Upper lobe of left lung (tissue), 6 donors: ENCODE measurements at regions not wholly inside any gene's neighbourhood (a gene's known extent, or its start where the extent isn't known, plus 50 kb on each side); places are given as distances from the start of the nearest gene placed in this dataset.

Experiments
- ATAC-seq, 2 donors: fragments of 200-7000 bp; cut with Tn5 transposase; one replicate each; pipeline ENCODE4 v1.9.1; 2022; ENCODE audit warnings: mild to moderate bottlenecking in 2 of 2, moderate library complexity in 2 of 2; ENCODE audit not compliant: low FRiP score in 2 of 2
- DNase-seq, 2 donors: peaks; one replicate each; pipeline ENCODE4 v3.0.0-alpha.2; 2019 to 2020
- H3K27ac ChIP-seq, 4 donors: fragments of 200-600 bp; sonication (generic); one replicate each; pipeline ENCODE4 v1.5.1; 2016 to 2019
- H3K27me3 ChIP-seq, 4 donors: fragments of 200-600 bp; sonication (generic); one replicate each; pipeline ENCODE4 v1.5.1; 2017 to 2019
- H3K36me3 ChIP-seq, 4 donors: fragments of 200-600 bp; sonication (generic); one replicate each; pipeline ENCODE4 v1.5.1; 2016 to 2019
- H3K4me1 ChIP-seq, 4 donors: fragments of 200-600 bp; sonication (generic); one replicate each; pipeline ENCODE4 v1.5.1; 2018 to 2019
- H3K4me3 ChIP-seq, 4 donors: fragments of 200-600 bp; sonication (generic); one replicate each; pipeline ENCODE4 v1.5.1; 2017 to 2019; ENCODE audit warnings: mild to moderate bottlenecking in 2 of 4, moderate library complexity in 1 of 4
- H3K9me3 ChIP-seq, 4 donors: fragments of 200-600 bp; sonication (generic); one replicate each; pipeline ENCODE4 v1.5.1; 2018 to 2019
- EP300 ChIP-seq, 4 donors: sonication (generic); formaldehyde crosslinking; IDR thresholded peaks; one replicate each; pipeline ENCODE4 v1.5.1; 2017; ENCODE audit warnings: antibody characterized with exemption in 4 of 4, control low read depth in 2 of 4
- POLR2A ChIP-seq, 4 donors: fragments of 450-650 bp; IDR thresholded peaks; one replicate each; pipeline ENCODE4 v1.5.1; 2016 to 2017; ENCODE audit warnings: antibody characterized with exemption in 4 of 4, mild to moderate bottlenecking in 2 of 4
- POLR2AphosphoS5 ChIP-seq, 2 donors: sonication (generic); formaldehyde crosslinking; IDR thresholded peaks; one replicate each; pipeline ENCODE4 v1.5.1; 2017; ENCODE audit warnings: antibody characterized with exemption in 2 of 2
- WGBS, 2 donors: methylation state at CpG; one replicate each; pipeline ENCODE4 v1.1.5; 2017 to 2018; 5-methylcytosine and 5-hydroxymethylcytosine counted together
- TF ChIP-seq, protein P1 (sequence below), 6 experiments: fragments of 450-650 bp in 4 of 6; fragments of 200-600 bp in 2 of 6; sonication (generic) in 2 of 6; IDR thresholded peaks; one replicate each; pipeline ENCODE4 v1.5.1; 2016 to 2019; ENCODE audit warnings: antibody characterized with exemption in 6 of 6
- donor health status: DM: no; HTN: no; CAD: no; lungs with moderate emphysema.
- donor health status: DM: no; HTN: yes; CAD: no; lungs with severe emphysema.

DNA sequence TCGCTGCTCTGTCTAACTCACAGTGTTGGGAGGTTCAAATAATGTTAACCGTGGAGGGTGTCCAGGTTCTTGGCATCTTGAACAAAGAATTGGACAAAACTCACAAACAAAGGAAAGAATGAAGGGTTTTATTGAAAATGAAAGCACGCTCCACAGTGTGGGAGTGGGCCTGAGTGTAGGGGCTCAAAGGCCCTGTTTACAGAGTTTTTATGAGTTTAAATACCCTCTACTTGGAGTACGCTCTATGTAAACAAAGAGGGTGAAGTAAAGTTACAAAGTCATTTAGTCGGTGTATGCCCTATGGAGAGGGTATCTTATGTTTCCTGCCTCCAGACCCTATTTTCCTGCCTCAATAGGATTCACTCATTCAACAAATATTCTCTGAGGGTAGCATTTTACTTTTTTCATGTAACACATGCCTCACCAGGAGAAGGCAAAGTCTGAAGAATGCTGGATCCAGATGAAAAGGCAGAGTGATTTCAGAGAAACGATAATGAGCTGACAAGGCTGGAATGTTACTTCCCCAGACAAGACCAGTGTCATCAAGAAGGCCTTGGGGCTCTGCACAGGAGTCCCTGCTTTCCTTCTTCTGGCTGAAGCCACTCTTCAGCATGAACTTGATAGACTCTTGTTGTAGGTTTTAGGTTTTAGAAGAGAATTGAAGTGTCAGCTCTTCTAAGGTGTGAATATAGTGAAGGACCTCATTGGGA, 163.6 kb downstream of the FAM43A start:
- H3K36me3 ChIP-seq, result no peaks in the 10 kb centered on the region
- TF ChIP-seq EP300 (IDR thresholded peaks at IDR 0.05) (no peak), POLR2AphosphoS5 (IDR thresholded peaks at IDR 0.05) (no peak), POLR2A (IDR thresholded peaks at IDR 0.05) (no peak)
- TF ChIP-seq, protein P1, sequence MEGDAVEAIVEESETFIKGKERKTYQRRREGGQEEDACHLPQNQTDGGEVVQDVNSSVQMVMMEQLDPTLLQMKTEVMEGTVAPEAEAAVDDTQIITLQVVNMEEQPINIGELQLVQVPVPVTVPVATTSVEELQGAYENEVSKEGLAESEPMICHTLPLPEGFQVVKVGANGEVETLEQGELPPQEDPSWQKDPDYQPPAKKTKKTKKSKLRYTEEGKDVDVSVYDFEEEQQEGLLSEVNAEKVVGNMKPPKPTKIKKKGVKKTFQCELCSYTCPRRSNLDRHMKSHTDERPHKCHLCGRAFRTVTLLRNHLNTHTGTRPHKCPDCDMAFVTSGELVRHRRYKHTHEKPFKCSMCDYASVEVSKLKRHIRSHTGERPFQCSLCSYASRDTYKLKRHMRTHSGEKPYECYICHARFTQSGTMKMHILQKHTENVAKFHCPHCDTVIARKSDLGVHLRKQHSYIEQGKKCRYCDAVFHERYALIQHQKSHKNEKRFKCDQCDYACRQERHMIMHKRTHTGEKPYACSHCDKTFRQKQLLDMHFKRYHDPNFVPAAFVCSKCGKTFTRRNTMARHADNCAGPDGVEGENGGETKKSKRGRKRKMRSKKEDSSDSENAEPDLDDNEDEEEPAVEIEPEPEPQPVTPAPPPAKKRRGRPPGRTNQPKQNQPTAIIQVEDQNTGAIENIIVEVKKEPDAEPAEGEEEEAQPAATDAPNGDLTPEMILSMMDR (IDR thresholded peaks at IDR 0.05), result no peak
- H3K4me3 ChIP-seq, result no peak overlapping the region
- H3K4me1 ChIP-seq, result no peaks in the 10 kb centered on the region
- WGBS, 2 donors, result 82 to 88% methylated on average over 6 of the region's 6 CpGs
- H3K27me3 ChIP-seq, result no peaks in the 10 kb centered on the region
- no peaks in the 10 kb centered on the region for H3K9me3 ChIP-seq
- no peak overlapping the region for H3K27ac ChIP-seq
- no peak for ATAC-seq
- DNase-seq, result no peak

DNA sequence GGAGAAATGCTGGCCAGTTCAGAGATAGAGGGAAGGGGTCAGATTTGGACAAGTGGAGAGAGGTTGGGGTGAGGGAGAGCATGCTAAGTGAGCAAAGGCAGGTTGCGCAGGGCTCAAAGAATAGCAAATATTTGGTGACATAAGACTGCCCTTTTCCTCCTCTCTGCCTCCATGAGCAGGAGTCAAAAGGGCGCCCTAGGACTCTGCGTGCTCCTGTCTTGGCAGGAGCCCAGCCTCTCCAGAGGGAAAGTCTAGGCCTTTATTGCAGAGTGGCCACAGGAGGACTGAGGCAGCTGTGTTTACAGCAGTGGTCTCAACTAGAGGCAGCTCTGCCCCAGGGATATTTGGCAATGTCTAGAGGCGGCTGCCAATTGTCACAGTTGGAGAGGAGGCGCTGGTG, 165.6 kb downstream of the FAM43A start:
- no peak overlapping the region for H3K27ac ChIP-seq
- H3K36me3 ChIP-seq, result no peaks in the 10 kb centered on the region
- H3K4me3 ChIP-seq, result no peak overlapping the region
- ATAC-seq (no peak), DNase-seq (no peak)
- no peaks in the 10 kb centered on the region for H3K9me3 ChIP-seq
- WGBS, 2 donors, result 72 to 80% methylated on average over 5 of the region's 5 CpGs
- no peaks in the 10 kb centered on the region for H3K27me3 ChIP-seq
- TF ChIP-seq POLR2AphosphoS5 (IDR thresholded peaks at IDR 0.05) (no peak), EP300 (IDR thresholded peaks at IDR 0.05) (no peak), POLR2A (IDR thresholded peaks at IDR 0.05) (no peak)
- TF ChIP-seq, protein P1 (IDR thresholded peaks at IDR 0.05), result no peak
- peaks cover 0 to 5% (median 0%) of the 10 kb centered on the region in 4 donors for H3K4me1 ChIP-seq

DNA sequence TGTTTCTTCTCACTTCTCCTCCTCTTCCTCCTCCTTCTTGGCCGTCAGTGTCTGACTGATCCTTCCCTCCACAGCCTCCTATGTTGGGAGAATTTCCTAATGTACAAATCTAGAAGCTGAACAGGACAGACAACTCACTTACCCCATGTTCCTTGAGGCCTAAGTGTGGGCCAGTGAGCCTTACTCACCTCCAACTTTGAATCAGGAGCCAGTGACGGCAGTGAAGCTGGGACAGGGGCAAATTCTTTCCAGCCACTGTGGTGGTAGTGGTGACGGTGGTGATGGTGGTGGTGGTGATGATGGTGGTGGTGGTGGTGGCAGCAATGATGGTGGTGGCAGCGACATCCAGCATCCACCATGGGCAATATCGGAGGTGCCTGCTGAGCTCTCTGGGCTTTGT, 166.3 kb downstream of the FAM43A start:
- DNase-seq (no peak), ATAC-seq (no peak)
- Histone ChIP-seq H3K9me3 (no peaks in the 10 kb centered on the region), H3K4me3 (no peak overlapping the region), H3K4me1 (peaks cover 0 to 5% (median 0%) of the 10 kb centered on the region in 4 donors), H3K36me3 (no peaks in the 10 kb centered on the region), H3K27ac (no peak overlapping the region), H3K27me3 (no peaks in the 10 kb centered on the region)
- 90 to 100% methylated on average over 5 of the region's 5 CpGs for WGBS, 2 donors
- TF ChIP-seq POLR2AphosphoS5 (IDR thresholded peaks at IDR 0.05), result no peak
- TF ChIP-seq, protein P1 (IDR thresholded peaks at IDR 0.05), result no peak

DNA sequence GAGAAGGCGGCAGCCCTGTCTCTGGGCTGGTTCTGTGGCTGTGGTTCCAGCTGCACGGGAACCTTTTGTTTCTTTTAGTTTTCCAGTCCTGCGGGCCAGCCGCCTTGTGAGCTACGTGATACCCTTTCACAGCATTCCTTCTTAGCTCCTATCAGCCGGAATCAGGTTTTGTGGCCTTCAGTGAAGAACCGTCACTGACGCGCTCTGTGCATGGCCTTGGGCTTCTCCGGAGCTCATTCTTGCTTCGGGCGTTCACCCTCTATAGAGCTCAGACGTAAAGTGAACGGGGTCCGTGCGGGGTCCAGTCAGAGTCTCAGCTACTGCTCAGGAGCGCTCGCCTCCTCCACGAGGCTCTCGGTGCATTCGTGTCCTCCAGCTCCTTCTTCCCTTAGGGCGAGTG, 166.7 kb downstream of the FAM43A start:
- Histone ChIP-seq H3K9me3 (no peaks in the 10 kb centered on the region), H3K4me3 (no peak overlapping the region), H3K4me1 (peaks cover 0 to 5% (median 0%) of the 10 kb centered on the region in 4 donors), H3K36me3 (no peaks in the 10 kb centered on the region), H3K27ac (no peak overlapping the region), H3K27me3 (no peaks in the 10 kb centered on the region)
- TF ChIP-seq, protein P1 (IDR thresholded peaks at IDR 0.05), result no peak
- no peak for TF ChIP-seq POLR2A (IDR thresholded peaks at IDR 0.05)
- TF ChIP-seq POLR2AphosphoS5 (IDR thresholded peaks at IDR 0.05), result no peak
- ATAC-seq (no peak), DNase-seq (no peak)
- WGBS, 2 donors, result 88 to 90% methylated on average over 22 of the region's 22 CpGs
